H1 (cell line): ENCODE measurements at regions not wholly inside any gene's neighbourhood (a gene's known extent, or its start where the extent isn't known, plus 50 kb on each side); places are given as distances from the start of the nearest gene placed in this dataset.
A peak's percentile ranks its signal among the peaks of the same experiment; 100 is the strongest.

ENCODE experiments used
- CTCF ChIA-PET: fragments of 300-600 bp; sonication (Branson Sonifier 250); formaldehyde crosslinking; loops from one replicate; lab custom pipeline; 2021; ENCODE audit not compliant: partially characterized antibody; lab: Charles Lee
- POLR2A ChIA-PET: fragments of 300-600 bp; sonication (Branson Sonifier 250); formaldehyde crosslinking; loops from one replicate; lab custom pipeline; 2021; ENCODE audit warnings: inconsistent platforms; ENCODE audit not compliant: partially characterized antibody; lab: Charles Lee
- DNase-seq, 2 experiments: peaks; one replicate each; pipeline versions ENCODE4 v3.0.0 to v3.0.0-alpha.2; 2010 to 2022; ENCODE audit warnings: low spot score in 2 of 2, low read depth in 1 of 2, mixed read lengths in 1 of 2
- FAIRE-seq: peaks from 2 replicates; lab custom pipeline; 2011; peaks lifted over from hg19 to GRCh38; lab: Jason Lieb, UNC
- H2AFZ ChIP-seq: 2 replicates; pipeline ENCODE4 v1.8.1; 2012; ENCODE audit warnings: low read length, inconsistent platforms
- H2AK5ac ChIP-seq: 2 replicates; pipeline ENCODE4 v1.6.1; 2013; ENCODE audit warnings: low read depth, low read length
- H2BK120ac ChIP-seq: replicated peaks from 2 replicates; pipeline ENCODE3; 2013; ENCODE audit warnings: low read depth, low read length, inconsistent platforms
- H2BK12ac ChIP-seq: 2 replicates; pipeline ENCODE4 v1.6.1; 2013; ENCODE audit warnings: low read depth, low read length
- H2BK15ac ChIP-seq: 2 replicates; pipeline ENCODE4 v1.6.1; 2013; ENCODE audit warnings: low read length
- H2BK20ac ChIP-seq: 2 replicates; pipeline ENCODE4 v1.6.1; 2013; ENCODE audit warnings: low read length
- H2BK5ac ChIP-seq: 2 replicates; pipeline ENCODE4 v1.6.1; 2013; ENCODE audit warnings: low read depth, low read length
- H3K14ac ChIP-seq: 2 replicates; pipeline ENCODE4 v1.6.1; 2013; ENCODE audit warnings: inconsistent platforms; ENCODE audit not compliant: insufficient read length
- H3K18ac ChIP-seq: 2 replicates; pipeline ENCODE4 v1.6.1; 2013; ENCODE audit warnings: low read length; ENCODE audit errors: extremely low read depth
- H3K23ac ChIP-seq: 2 replicates; pipeline ENCODE4 v1.6.1; 2013; ENCODE audit warnings: inconsistent platforms; ENCODE audit not compliant: insufficient read length
- H3K23me2 ChIP-seq: 2 replicates; pipeline ENCODE4 v1.6.1; 2013; ENCODE audit warnings: low read depth, low read length
- H3K27ac ChIP-seq: 2 replicates; pipeline ENCODE4 v1.6.1; 2011; ENCODE audit warnings: low read depth, low read length, inconsistent platforms
- H3K27me3 ChIP-seq, 4 experiments: replicated peaks in 1 of 4; 1 replicate in 1 of 4; 2 replicates in 3 of 4; pipeline versions ENCODE4 v1.6.1 to v1.8.1; 2011 to 2013; ENCODE audit warnings: low read length in 3 of 4, mild to moderate bottlenecking in 3 of 4, inconsistent platforms in 2 of 4, mixed read lengths in 2 of 4, moderate library complexity in 1 of 4; ENCODE audit not compliant: control insufficient read depth in 3 of 4, insufficient read depth in 3 of 4; ENCODE audit errors: extremely low read depth in 1 of 4
- H3K36me3 ChIP-seq, 4 experiments: 2 replicates each; pipeline versions ENCODE4 v1.6.1 to v1.8.1; 2011 to 2013; ENCODE audit warnings: mild to moderate bottlenecking in 4 of 4, low read length in 3 of 4, moderate library complexity in 2 of 4, control low read depth in 1 of 4, inconsistent platforms in 1 of 4; ENCODE audit not compliant: insufficient read depth in 4 of 4, control insufficient read depth in 2 of 4
- H3K4ac ChIP-seq: replicated peaks from 2 replicates; pipeline ENCODE3; 2013; ENCODE audit warnings: low read length, low read depth, mixed read lengths, inconsistent platforms; ENCODE audit not compliant: insufficient read length
- H3K4me1 ChIP-seq, 4 experiments: replicated peaks in 1 of 4; 1 replicate in 1 of 4; 2 replicates in 3 of 4; pipeline versions ENCODE4 v1.6.1 to v1.8.1; 2011 to 2013; ENCODE audit warnings: low read length in 3 of 4, inconsistent platforms in 2 of 4, mixed read lengths in 1 of 4; ENCODE audit not compliant: insufficient read depth in 4 of 4, control insufficient read depth in 3 of 4
- H3K4me2 ChIP-seq, 2 experiments: 2 replicates each; pipeline versions ENCODE4 v1.6.1 to v1.8.1; 2011 to 2013; ENCODE audit warnings: low read depth in 2 of 2, low read length in 2 of 2, control low read depth in 1 of 2, inconsistent platforms in 1 of 2, mild to moderate bottlenecking in 1 of 2; ENCODE audit not compliant: insufficient read depth in 1 of 2
- H3K4me3 ChIP-seq, 4 experiments: fragments of 200-600, 300-600 bp in 1 of 4; sonication (generic), shearing (Covaris generic), sonication (Bioruptor Twin) in 1 of 4; 2 replicates each; pipeline versions ENCODE4 v1.5.1 to v1.8.1; 2011 to 2016; ENCODE audit warnings: low read length in 4 of 4, low read depth in 3 of 4, control low read depth in 2 of 4, inconsistent platforms in 2 of 4, mild to moderate bottlenecking in 2 of 4, mixed read lengths in 1 of 4, moderate library complexity in 1 of 4; ENCODE audit not compliant: insufficient read depth in 2 of 4; ENCODE audit errors: extremely low read depth in 1 of 4
- H3K56ac ChIP-seq: replicated peaks from 2 replicates; pipeline ENCODE3; 2013; ENCODE audit warnings: low read depth, mild to moderate bottlenecking, mixed read lengths, low read length, inconsistent platforms; ENCODE audit not compliant: insufficient read length
- H3K79me1 ChIP-seq: 2 replicates; pipeline ENCODE4 v1.6.1; 2013; ENCODE audit warnings: low read depth, low read length, control low read depth
- H3K79me2 ChIP-seq, 2 experiments: 2 replicates each; pipeline versions ENCODE4 v1.6.1 to v1.8.1; 2012 to 2013; ENCODE audit warnings: low read length in 2 of 2, mild to moderate bottlenecking in 2 of 2, inconsistent platforms in 1 of 2; ENCODE audit not compliant: insufficient read depth in 2 of 2, control insufficient read depth in 1 of 2
- H3K9ac ChIP-seq, 4 experiments: replicated peaks in 1 of 4; 1 replicate in 1 of 4; 2 replicates in 3 of 4; pipeline versions ENCODE4 v1.6.1 to v1.8.1; 2011 to 2013; ENCODE audit warnings: low read depth in 3 of 4, low read length in 3 of 4, control low read depth in 2 of 4, mild to moderate bottlenecking in 2 of 4, moderate library complexity in 2 of 4, inconsistent platforms in 1 of 4; ENCODE audit errors: extremely low read depth in 1 of 4
- H3K9me3 ChIP-seq, 2 experiments: 2 replicates each; pipeline versions ENCODE4 v1.6.1 to v1.8.1; 2012 to 2013; ENCODE audit warnings: mild to moderate bottlenecking in 2 of 2, moderate library complexity in 2 of 2, control low read depth in 1 of 2, inconsistent platforms in 1 of 2, low read depth in 1 of 2, low read length in 1 of 2, mixed read lengths in 1 of 2; ENCODE audit not compliant: insufficient read depth in 2 of 2
- H4K20me1 ChIP-seq, 2 experiments: replicated peaks in 1 of 2; 2 replicates each; pipeline versions ENCODE3 to v1.8.1; 2011 to 2013; ENCODE audit warnings: inconsistent platforms in 2 of 2, low read length in 2 of 2, mild to moderate bottlenecking in 1 of 2; ENCODE audit not compliant: insufficient read depth in 2 of 2, control insufficient read depth in 1 of 2
- H4K5ac ChIP-seq: 2 replicates; pipeline ENCODE4 v1.6.1; 2013; ENCODE audit warnings: low read length, low read depth, mixed read lengths, inconsistent platforms; ENCODE audit not compliant: insufficient read length
- H4K8ac ChIP-seq: 2 replicates; pipeline ENCODE4 v1.8.0; 2013; ENCODE audit warnings: mild to moderate bottlenecking, moderate library complexity, low read length, inconsistent platforms; ENCODE audit not compliant: insufficient read depth; ENCODE audit errors: extremely low read depth
- H4K91ac ChIP-seq: replicated peaks from 2 replicates; pipeline ENCODE3; 2013; ENCODE audit warnings: low read length, mixed read lengths, inconsistent platforms; ENCODE audit not compliant: insufficient read length
- CBX5 ChIP-seq: fragments of 300-800, 300-1000 bp; sonication (generic); IDR thresholded peaks from 2 replicates; pipeline ENCODE4 v1.7.1; 2016; ENCODE audit warnings: antibody characterized with exemption, low read length, low read depth
- CEBPB ChIP-seq: IDR thresholded peaks from 2 replicates; pipeline ENCODE4 v1.6.1; 2012; ENCODE audit warnings: low read depth, low read length
- NANOG ChIP-seq: IDR thresholded peaks from 2 replicates; pipeline ENCODE4 v1.6.1; 2011; ENCODE audit warnings: low read length, low read depth, mild to moderate bottlenecking, inconsistent platforms; ENCODE audit not compliant: insufficient read depth, poor library complexity, severe bottlenecking
- SRF ChIP-seq: IDR thresholded peaks from 2 replicates; pipeline ENCODE4 v1.6.1; 2011; ENCODE audit warnings: mild to moderate bottlenecking, low read depth, low read length, moderate library complexity
- TAF1 ChIP-seq: IDR thresholded peaks from 2 replicates; pipeline ENCODE4 v1.6.1; 2011; ENCODE audit warnings: mild to moderate bottlenecking, low read depth, low read length
- WGBS, 2 experiments: shearing (Covaris generic) in 1 of 2; methylation state at CpG; one replicate each; pipeline versions ENCODE4 v1.1.6 to v1.1.7; 2013 to 2015; ENCODE audit warnings: low lambda C conversion rate in 2 of 2, mixed read lengths in 2 of 2, inconsistent platforms in 1 of 2, low coverage in 1 of 2, missing lambda C conversion rate in 1 of 2; ENCODE audit not compliant: insufficient replicate concordance in 2 of 2, insufficient coverage in 1 of 2, insufficient read length in 1 of 2; ENCODE audit errors: extremely low coverage in 1 of 2, missing lambda C conversion rate in 1 of 2; 5-methylcytosine and 5-hydroxymethylcytosine counted together

- Histone ChIP-seq H3K4me2 (peak overlapping the region in 1 of 2 experiments; percentile 10; a peak in 1 of 4 replicates), H3K79me1 (no peaks in the 10 kb centered on the region), H3K9me3 (no peaks in the 10 kb centered on the region), H3K9ac (no peak overlapping the region), H3K14ac (no peak overlapping the region), H3K23me2 (no peaks in the 10 kb centered on the region), H2BK15ac (no peak overlapping the region), H2BK5ac (no peak overlapping the region), H3K27ac (no peak overlapping the region), H3K4me1 (peaks cover 0 to 6% (median 1%) of the 10 kb centered on the region in 4 experiments; a peak in 2 of 7 replicates), H3K18ac (no peak overlapping the region), H2AFZ (no peak overlapping the region), H3K4me3 (no peak overlapping the region), H4K91ac (no peak overlapping the region), H2BK20ac (no peak overlapping the region), H3K27me3 (no peaks in the 10 kb centered on the region), H4K8ac (no peak overlapping the region), H2BK12ac (no peak overlapping the region), H4K20me1 (no peaks in the 10 kb centered on the region), H3K23ac (no peak overlapping the region), H3K79me2 (no peaks in the 10 kb centered on the region), H3K36me3 (no peaks in the 10 kb centered on the region), H2AK5ac (no peak overlapping the region), H3K4ac (no peak overlapping the region), H4K5ac (no peak overlapping the region), H2BK120ac (no peak overlapping the region), H3K56ac (no peak overlapping the region)
- no peak for DNase-seq
- ChIA-PET CTCF (interaction anchor here (0.7 to 2.0 kb wide), 2 partner anchors 18 to 1435 kb away, joined by 4 to 8 read pairs; no protein-coding TSS in a partner anchor), POLR2A (no interaction called here)
- TF ChIP-seq SRF, result no peak
- no peak for TF ChIP-seq CBX5
- TF ChIP-seq CEBPB, result 0 out of 2 replicates have a peak, but pooled peaks have one; percentile 6
- TF ChIP-seq TAF1, result no peak
- peak; percentile 65 for TF ChIP-seq NANOG
- 41% methylated on average over 3 of the region's 3 CpGs; no CpG with 5 or more reads in 1 of the 2 experiments for WGBS, 2 experiments
- FAIRE-seq, result peak; percentile 62
These were observed 84.8 kb upstream of the DNAJC10 start for GRCh38 chr2:182631299-182631698.
